ENCODE measurements at regions not wholly inside any gene's neighbourhood (a gene's known extent, or its start where the extent isn't known, plus 50 kb on each side); places are given as distances from the start of the nearest gene placed in this dataset.

DNA sequence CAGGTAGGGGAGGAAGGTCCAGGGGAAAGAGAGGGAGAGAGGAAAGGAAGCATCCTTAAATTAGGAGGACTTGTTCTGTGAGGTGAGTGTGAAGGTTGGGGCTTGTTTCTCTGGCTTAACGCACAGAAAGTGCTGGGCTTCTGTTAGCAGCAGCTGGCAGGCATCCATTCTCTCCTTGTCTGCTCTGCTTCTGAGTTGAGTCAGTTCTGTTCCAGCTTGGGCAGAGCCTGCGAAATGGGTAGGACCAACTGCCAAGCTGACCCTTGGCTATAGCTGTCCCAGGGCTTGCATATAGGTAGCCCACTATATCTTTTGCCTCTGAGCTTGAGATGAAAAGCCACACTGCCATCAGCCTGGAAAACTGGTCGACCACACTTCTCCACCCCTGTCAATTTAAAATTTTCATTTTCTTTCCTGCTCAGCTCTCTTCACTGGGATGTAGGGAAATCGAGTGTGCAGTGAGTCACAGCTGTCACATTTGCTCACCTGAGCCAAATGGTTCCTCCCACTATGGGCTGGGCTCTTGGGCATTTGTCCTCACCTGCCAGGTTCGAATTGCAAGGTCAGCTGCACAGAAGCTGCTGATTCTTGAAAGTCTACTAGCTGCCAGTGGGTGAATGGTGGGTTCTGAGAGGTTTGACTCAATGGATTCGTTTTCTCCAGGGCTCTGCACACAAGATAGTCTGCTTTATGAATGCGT is 256.4 kb upstream of the PWP1 start:
- TF ChIP-seq EZH2phosphoT487 (IDR thresholded peaks at IDR 0.05; ENCODE audit: insufficient read depth, low read depth) (no peak), EZH2 (IDR thresholded peaks at IDR 0.05; ENCODE audit: insufficient read depth, poor library complexity, severe bottlenecking) (no peak)
- no peaks in the 10 kb centered on the region for H4K20me1 ChIP-seq (ENCODE audit: insufficient read depth)
- H2AFZ ChIP-seq, result no peak overlapping the region
- no peaks in the 10 kb centered on the region for H3K27me3 ChIP-seq (replicated peaks; ENCODE audit: insufficient read depth)
- 67 to 71% methylated on average over 7 of the region's 7 CpGs for WGBS, 2 experiments (ENCODE audit: low coverage in 1 of 2, low lambda C conversion rate in 2 of 2, missing lambda C conversion rate in 2 of 2)
- H3K79me2 ChIP-seq (ENCODE audit: insufficient read depth), result no peaks in the 10 kb centered on the region
- H3K36me3 ChIP-seq (ENCODE audit: low read depth), result no peaks in the 10 kb centered on the region
- H3K9ac ChIP-seq, result no peak overlapping the region
- H3K9me2 ChIP-seq (ENCODE audit: insufficient read depth), result no peaks in the 10 kb centered on the region
- H3K27ac ChIP-seq, result no peak overlapping the region
- H3F3A ChIP-seq (ENCODE audit: insufficient read depth), result no peaks in the 10 kb centered on the region
- no peaks in the 10 kb centered on the region for H3K4me1 ChIP-seq (ENCODE audit: insufficient read depth)
- H3K4me2 ChIP-seq (ENCODE audit: unreplicated experiment), result no peak overlapping the region
- DNase-seq, result no peak
- H3K4me3 ChIP-seq, result no peak overlapping the region
- in situ Hi-C loops (cut with MboI), result no loop called here
- H3K9me3 ChIP-seq (ENCODE audit: low read depth), result no peaks in the 10 kb centered on the region

DNA sequence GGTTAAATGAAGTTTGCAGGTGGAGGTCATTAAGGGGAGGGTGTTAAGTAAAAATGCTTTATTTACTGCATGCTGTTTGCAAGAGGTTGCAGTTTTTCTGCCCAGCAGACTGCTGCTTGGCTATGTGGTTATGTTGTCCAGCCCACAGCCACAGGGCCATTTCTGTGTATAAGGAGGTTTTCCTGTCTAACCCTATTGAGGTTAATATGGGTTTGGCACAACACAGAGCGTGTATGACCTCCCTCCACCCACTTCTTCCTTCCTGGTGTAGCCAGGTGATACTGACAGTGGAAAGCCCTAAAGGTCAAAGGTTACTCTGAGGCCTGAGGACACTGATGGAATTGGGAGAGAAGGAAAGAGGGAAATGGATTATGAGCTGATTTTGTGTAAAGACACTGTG is 253.7 kb upstream of the PWP1 start:
- Histone ChIP-seq H3K27ac (no peak overlapping the region), H3K27me3 (replicated peaks; ENCODE audit: insufficient read depth) (no peaks in the 10 kb centered on the region), H3K36me3 (ENCODE audit: low read depth) (no peaks in the 10 kb centered on the region), H3K9me3 (ENCODE audit: low read depth) (no peaks in the 10 kb centered on the region), H3K9ac (no peak overlapping the region), H3F3A (ENCODE audit: insufficient read depth) (no peaks in the 10 kb centered on the region), H4K20me1 (ENCODE audit: insufficient read depth) (no peaks in the 10 kb centered on the region), H3K4me3 (no peak overlapping the region), H3K4me1 (ENCODE audit: insufficient read depth) (0 out of 2 replicates have a peak, but pooled peaks cover 4% of the 10 kb centered on the region), H2AFZ (no peak overlapping the region), H3K79me2 (ENCODE audit: insufficient read depth) (no peaks in the 10 kb centered on the region), H3K9me2 (ENCODE audit: insufficient read depth) (no peaks in the 10 kb centered on the region), H3K4me2 (ENCODE audit: unreplicated experiment) (no peak overlapping the region)
- no peak for TF ChIP-seq EZH2phosphoT487 (IDR thresholded peaks at IDR 0.05; ENCODE audit: insufficient read depth, low read depth)
- TF ChIP-seq EZH2 (IDR thresholded peaks at IDR 0.05; ENCODE audit: insufficient read depth, poor library complexity, severe bottlenecking), result no peak
- WGBS, 2 experiments (ENCODE audit: low coverage in 1 of 2, low lambda C conversion rate in 2 of 2, missing lambda C conversion rate in 2 of 2), result 89 to 96% methylated on average over 1 of the region's 1 CpG
- in situ Hi-C loops (cut with MboI), result no loop called here
- DNase-seq, result no peak

DNA sequence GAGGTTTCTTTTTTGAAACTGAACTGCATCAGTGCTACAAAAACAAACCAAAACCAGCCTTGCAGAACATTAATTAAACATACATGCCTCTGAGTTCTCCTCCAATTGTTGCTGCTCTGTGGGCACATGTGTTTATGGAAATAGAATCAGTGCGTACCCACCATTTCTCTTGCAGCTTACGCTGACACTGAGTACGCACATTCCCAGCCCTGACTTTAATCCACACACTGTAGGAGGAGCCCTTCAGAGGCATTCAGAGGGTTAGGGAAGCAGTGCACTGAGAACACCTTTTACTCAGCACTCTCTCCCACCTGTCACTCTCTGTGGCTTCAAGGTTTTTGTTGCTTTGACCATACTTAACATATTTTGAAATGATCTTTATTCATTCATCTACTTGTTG is 250.5 kb upstream of the PWP1 start:
- H3K36me3 ChIP-seq (ENCODE audit: low read depth), result no peaks in the 10 kb centered on the region
- no peaks in the 10 kb centered on the region for H4K20me1 ChIP-seq (ENCODE audit: insufficient read depth)
- no peak for DNase-seq
- H3K79me2 ChIP-seq (ENCODE audit: insufficient read depth), result no peaks in the 10 kb centered on the region
- WGBS, 2 experiments (ENCODE audit: low coverage in 1 of 2, low lambda C conversion rate in 2 of 2, missing lambda C conversion rate in 2 of 2), result 88 to 93% methylated on average over 3 of the region's 3 CpGs
- TF ChIP-seq EZH2phosphoT487 (IDR thresholded peaks at IDR 0.05; ENCODE audit: insufficient read depth, low read depth), result no peak
- TF ChIP-seq EZH2 (IDR thresholded peaks at IDR 0.05; ENCODE audit: insufficient read depth, poor library complexity, severe bottlenecking), result no peak
- H3K27ac ChIP-seq, result no peak overlapping the region
- H3K9me3 ChIP-seq (ENCODE audit: low read depth), result no peaks in the 10 kb centered on the region
- no peaks in the 10 kb centered on the region for H3F3A ChIP-seq (ENCODE audit: insufficient read depth)
- no peak overlapping the region for H2AFZ ChIP-seq
- in situ Hi-C loops (cut with MboI), result no loop called here
- no peaks in the 10 kb centered on the region for H3K27me3 ChIP-seq (replicated peaks; ENCODE audit: insufficient read depth)
- no peak overlapping the region for H3K9ac ChIP-seq
- H3K4me1 ChIP-seq (ENCODE audit: insufficient read depth), result 0 out of 2 replicates have a peak, but pooled peaks cover 4% of the 10 kb centered on the region
- no peak overlapping the region for H3K4me3 ChIP-seq
- H3K4me2 ChIP-seq (ENCODE audit: unreplicated experiment), result no peak overlapping the region
- no peaks in the 10 kb centered on the region for H3K9me2 ChIP-seq (ENCODE audit: insufficient read depth)

DNA sequence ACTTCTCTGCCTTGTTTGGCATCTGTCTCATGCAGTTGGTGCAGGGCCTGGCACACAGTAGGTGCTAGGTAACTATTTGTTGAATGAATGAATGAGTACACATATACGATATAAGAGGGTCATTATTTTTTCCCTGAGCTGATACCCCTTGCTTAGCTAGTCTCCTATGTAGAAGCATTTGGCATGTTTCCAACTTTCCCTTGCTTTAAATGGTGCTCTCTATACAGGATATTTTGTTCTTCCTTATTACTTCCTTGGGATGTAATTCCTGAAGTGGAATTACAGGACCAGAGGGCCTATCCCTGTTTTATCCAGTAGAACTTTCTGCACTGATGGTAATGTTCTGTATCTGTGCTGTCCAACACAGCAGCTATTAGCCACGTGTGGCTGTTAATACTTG is 250.1 kb upstream of the PWP1 start:
- Histone ChIP-seq H3K9ac (no peak overlapping the region), H3K27me3 (replicated peaks; ENCODE audit: insufficient read depth) (no peaks in the 10 kb centered on the region), H3F3A (ENCODE audit: insufficient read depth) (no peaks in the 10 kb centered on the region), H3K9me3 (ENCODE audit: low read depth) (no peaks in the 10 kb centered on the region), H3K9me2 (ENCODE audit: insufficient read depth) (no peaks in the 10 kb centered on the region), H3K4me3 (no peak overlapping the region), H3K79me2 (ENCODE audit: insufficient read depth) (no peaks in the 10 kb centered on the region), H2AFZ (no peak overlapping the region), H4K20me1 (ENCODE audit: insufficient read depth) (no peaks in the 10 kb centered on the region), H3K36me3 (ENCODE audit: low read depth) (no peaks in the 10 kb centered on the region), H3K4me1 (ENCODE audit: insufficient read depth) (0 out of 2 replicates have a peak, but pooled peaks cover 4% of the 10 kb centered on the region), H3K27ac (no peak overlapping the region), H3K4me2 (ENCODE audit: unreplicated experiment) (no peak overlapping the region)
- peak; percentile 17 for DNase-seq
- in situ Hi-C loops (cut with MboI), result no loop called here
- TF ChIP-seq EZH2phosphoT487 (IDR thresholded peaks at IDR 0.05; ENCODE audit: insufficient read depth, low read depth), result no peak
- TF ChIP-seq EZH2 (IDR thresholded peaks at IDR 0.05; ENCODE audit: insufficient read depth, poor library complexity, severe bottlenecking), result no peak
- 45 to 62% methylated on average over 2 of the region's 2 CpGs for WGBS, 2 experiments (ENCODE audit: low coverage in 1 of 2, low lambda C conversion rate in 2 of 2, missing lambda C conversion rate in 2 of 2)

Measured in GM23248 (cell line).